Mucosa of rectum (tissue), 2 donors: ENCODE measurements at regions not wholly inside any gene's neighbourhood (a gene's known extent, or its start where the extent isn't known, plus 50 kb on each side); places are given as distances from the start of the nearest gene placed in this dataset.

Experiments used
- H3K27ac ChIP-seq, 2 donors: one replicate each; pipeline ENCODE4 v1.7.0; 2013; ENCODE audit warnings: inconsistent platforms in 2 of 2, low read depth in 2 of 2, low read length in 2 of 2
- H3K27me3 ChIP-seq, 2 donors: one replicate each; pipeline ENCODE4 v1.7.0; 2013; ENCODE audit warnings: low read length in 2 of 2; ENCODE audit not compliant: control insufficient read depth in 2 of 2, insufficient read depth in 2 of 2
- H3K36me3 ChIP-seq, 2 donors: one replicate each; pipeline ENCODE4 v1.7.0; 2013; ENCODE audit warnings: low read length in 2 of 2; ENCODE audit not compliant: control insufficient read depth in 2 of 2, insufficient read depth in 2 of 2
- H3K4me1 ChIP-seq, 2 donors: one replicate each; pipeline ENCODE4 v1.7.0; 2013; ENCODE audit warnings: low read length in 2 of 2, mild to moderate bottlenecking in 1 of 2; ENCODE audit not compliant: control insufficient read depth in 2 of 2, insufficient read depth in 2 of 2
- H3K4me3 ChIP-seq, 2 donors: one replicate each; pipeline ENCODE4 v1.7.0; 2013; ENCODE audit warnings: low read length in 2 of 2
- H3K9ac ChIP-seq, 2 donors: one replicate each; pipeline ENCODE4 v1.7.0; 2013; ENCODE audit warnings: low read length in 2 of 2, low read depth in 1 of 2, mild to moderate bottlenecking in 1 of 2
- H3K9me3 ChIP-seq, 2 donors: one replicate each; pipeline ENCODE4 v1.7.0; 2013; ENCODE audit warnings: low read length in 2 of 2; ENCODE audit not compliant: control insufficient read depth in 2 of 2
- donor health status: healthy.
- donor health status: Normal muscosa, but diverticular disease.

DNA sequence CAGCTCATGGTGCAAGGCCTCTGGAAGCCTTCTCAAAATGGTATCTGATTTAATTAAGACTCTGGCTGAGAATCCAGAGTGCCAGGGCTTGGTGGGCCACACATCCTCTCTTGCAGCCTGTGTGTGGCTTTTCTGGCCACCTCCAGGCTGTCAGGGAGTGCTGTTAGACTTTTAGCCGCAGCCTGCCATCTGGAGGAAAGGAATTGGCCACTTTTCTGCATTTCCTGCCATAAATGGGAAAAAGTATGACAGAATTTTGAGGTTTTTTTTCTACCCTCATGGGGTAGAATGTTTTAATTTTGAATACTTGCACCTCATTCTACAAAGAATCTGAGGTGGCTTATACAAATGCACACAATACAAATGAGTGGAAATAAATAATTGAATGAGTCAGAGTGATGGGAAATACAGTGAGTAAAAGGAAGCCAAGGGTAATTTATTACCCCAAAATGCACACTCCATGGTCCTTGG, 218.4 kb downstream of the ADAMTS15 start:
- no peaks in the 10 kb centered on the region for H3K36me3 ChIP-seq
- H3K4me1 ChIP-seq, result no peaks in the 10 kb centered on the region
- H3K4me3 ChIP-seq, result no peak overlapping the region
- H3K9me3 ChIP-seq, result no peaks in the 10 kb centered on the region
- H3K27me3 ChIP-seq, result no peaks in the 10 kb centered on the region
- no peak overlapping the region for H3K27ac ChIP-seq
- H3K9ac ChIP-seq, result no peak overlapping the region

DNA sequence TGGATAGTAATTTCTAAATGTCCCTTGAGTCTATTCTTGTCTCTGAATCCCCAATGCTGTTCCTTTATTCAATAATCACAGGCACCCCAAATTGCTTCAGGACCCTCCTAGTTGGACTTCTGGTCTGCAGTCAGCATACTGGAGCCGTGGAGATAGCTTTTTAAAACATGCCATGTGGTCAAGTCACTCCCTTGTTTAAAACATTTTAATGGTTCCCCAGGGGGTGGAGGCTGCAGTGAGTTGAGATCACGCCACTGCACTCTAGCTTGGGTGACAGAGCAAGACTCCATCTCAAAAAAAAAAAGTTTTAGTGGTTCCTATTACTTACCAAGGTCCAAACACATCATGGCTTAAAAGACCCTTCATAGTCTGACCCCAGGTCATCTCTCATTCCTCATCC, 220.3 kb downstream of the ADAMTS15 start:
- Histone ChIP-seq H3K27ac (no peak overlapping the region), H3K4me3 (no peak overlapping the region), H3K4me1 (no peaks in the 10 kb centered on the region), H3K9me3 (no peaks in the 10 kb centered on the region), H3K27me3 (no peaks in the 10 kb centered on the region), H3K36me3 (no peaks in the 10 kb centered on the region), H3K9ac (no peak overlapping the region)

DNA sequence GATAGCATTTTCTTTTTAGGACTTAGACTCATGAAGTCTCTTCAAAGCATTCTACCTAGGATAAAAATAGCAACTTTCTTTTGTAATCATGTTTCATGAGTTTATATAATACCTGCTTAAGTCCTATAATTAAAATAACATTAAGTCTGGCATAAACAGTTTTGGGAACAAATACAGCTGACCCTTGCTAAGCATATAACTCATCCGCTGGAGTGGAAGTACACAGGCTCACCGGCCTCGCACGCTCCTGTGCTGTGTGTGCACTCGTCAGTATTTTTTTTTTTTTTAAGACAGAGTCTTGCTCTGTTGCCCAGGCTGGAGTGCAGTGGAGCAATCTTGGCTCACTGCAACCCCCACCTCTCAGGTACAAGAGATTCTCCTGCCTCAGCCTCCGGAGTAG, 221.8 kb downstream of the ADAMTS15 start:
- Histone ChIP-seq H3K36me3 (no peaks in the 10 kb centered on the region), H3K9ac (no peak overlapping the region), H3K4me3 (no peak overlapping the region), H3K4me1 (no peaks in the 10 kb centered on the region), H3K27me3 (no peaks in the 10 kb centered on the region), H3K27ac (no peak overlapping the region), H3K9me3 (no peaks in the 10 kb centered on the region)

DNA sequence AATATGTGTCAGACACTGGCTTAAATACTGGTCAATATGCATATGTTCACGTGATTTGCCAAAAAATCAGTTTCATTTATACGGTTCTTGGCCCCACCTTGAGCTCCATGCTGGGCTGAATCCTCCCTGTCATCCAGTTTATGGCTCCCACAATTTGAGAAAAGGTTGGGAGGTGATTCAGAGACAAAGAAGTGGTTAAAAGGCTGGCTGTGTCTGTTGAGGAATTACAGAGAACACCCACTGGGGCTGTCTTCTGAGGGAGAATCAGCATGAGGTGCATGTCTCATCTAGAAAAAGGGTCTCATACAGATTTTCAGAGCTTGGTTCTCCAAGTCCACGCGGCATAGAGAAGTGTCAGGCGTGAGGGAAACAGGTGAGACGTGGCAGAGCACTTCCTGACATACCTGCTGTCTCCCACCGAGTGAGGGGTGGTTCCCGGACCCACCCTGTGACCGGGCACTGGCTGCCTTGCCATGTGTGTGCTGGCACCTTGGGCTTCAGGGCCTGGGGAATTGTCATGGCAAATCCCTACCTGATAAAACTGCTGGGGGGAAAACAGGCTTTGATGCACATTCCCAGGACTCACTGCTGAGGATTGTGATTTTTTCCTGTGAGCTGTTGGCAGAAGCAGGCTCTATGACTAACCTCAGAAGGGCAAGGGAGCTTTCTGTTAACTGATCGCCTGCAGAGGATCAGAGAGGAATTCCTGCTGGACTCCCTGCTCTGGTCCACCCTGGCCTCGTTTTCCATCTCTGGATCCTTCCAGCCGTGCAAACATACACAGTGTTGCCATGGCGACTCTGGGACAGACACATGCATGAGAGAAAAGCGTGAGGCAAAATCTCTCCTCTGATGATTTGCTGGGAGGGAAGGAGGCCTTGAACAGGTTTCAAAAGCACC, 223.6 kb downstream of the ADAMTS15 start:
- no peaks in the 10 kb centered on the region for H3K4me1 ChIP-seq

DNA sequence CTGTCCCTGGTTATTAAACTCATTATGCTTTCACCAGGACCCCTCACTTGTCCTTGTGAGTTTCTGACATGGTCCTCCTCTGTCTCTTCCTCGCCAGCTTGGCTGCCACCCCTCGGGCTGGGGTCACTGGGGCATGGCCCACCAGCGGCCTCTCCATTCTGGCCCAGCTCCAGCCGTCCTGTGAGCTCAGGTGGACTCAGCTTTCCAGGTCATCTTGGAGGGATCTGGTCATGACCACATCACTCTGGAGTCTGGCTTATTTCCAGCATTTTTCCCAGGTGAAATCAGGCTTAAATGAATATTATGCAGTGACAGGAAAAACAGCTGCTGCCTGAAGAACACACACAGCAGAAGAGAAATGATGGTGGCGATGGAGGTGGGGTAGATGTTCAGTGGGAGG, 224.5 kb downstream of the ADAMTS15 start:
- no peak overlapping the region for H3K4me3 ChIP-seq
- no peaks in the 10 kb centered on the region for H3K4me1 ChIP-seq
- H3K27ac ChIP-seq, result no peak overlapping the region
- no peaks in the 10 kb centered on the region for H3K9me3 ChIP-seq
- no peaks in the 10 kb centered on the region for H3K36me3 ChIP-seq
- H3K27me3 ChIP-seq, result no peaks in the 10 kb centered on the region
- H3K9ac ChIP-seq, result no peak overlapping the region

More for the DNA sequence above, 223.6 kb downstream of the ADAMTS15 start:
- Histone ChIP-seq H3K9me3 (no peaks in the 10 kb centered on the region), H3K4me3 (no peak overlapping the region), H3K27ac (peak overlapping the region in 1 of 2 donors; percentile 18), H3K36me3 (no peaks in the 10 kb centered on the region), H3K9ac (no peak overlapping the region), H3K27me3 (no peaks in the 10 kb centered on the region)

DNA sequence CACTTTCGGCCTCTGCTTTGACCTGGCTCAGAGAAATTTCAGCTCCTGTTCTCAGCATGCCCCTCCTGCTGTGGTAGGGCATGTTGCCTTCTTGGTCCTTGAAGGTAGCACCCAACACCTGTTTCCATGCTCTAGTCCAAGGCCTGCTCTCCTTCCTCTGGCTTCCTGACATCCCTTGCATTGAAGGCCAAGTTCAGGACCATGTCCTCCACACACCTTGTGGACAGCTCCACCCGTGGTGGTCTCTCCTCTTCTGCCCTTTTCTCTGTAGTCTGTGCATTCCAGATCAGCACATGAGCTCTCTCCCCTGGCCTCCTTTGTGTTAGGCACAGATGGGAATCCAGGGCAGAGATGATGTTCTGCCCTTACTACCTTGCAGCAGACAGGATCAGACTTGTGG, 225.3 kb downstream of the ADAMTS15 start:
- H3K4me1 ChIP-seq, result no peaks in the 10 kb centered on the region
- H3K27ac ChIP-seq, result no peak overlapping the region

DNA sequence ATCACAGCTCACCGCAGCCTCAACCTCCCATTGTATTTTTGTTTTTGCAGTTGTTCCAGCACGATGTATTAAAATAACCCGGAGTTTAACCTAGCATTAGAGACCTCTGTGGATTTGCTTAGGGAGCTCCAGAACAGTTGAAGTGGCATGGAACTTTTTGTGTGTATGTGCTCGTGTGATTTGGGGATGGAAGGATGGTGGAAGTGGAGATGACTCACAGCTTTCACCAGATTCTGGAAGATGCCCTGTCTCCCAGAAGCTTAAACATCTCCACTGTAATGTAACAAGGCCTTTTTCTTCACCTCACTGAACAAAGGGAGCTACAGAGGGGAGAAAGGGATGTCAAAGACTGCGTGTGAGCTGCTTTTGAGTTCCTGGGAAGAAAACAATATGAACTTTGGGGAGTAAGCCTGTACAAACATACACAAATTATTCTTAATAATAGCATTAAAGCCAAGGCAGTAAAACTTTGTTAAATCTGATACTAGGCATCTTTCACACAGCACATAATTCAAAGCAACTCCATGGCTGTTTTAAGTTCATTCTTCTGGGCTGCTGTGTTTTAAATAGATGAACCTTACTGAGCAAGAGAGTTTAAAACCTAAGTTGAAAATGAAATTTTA, 226.4 kb downstream of the ADAMTS15 start:
- Histone ChIP-seq H3K27me3 (no peaks in the 10 kb centered on the region), H3K9me3 (peaks cover 0 to 10% of the 10 kb centered on the region in 2 donors), H3K9ac (no peak overlapping the region), H3K4me3 (no peak overlapping the region), H3K4me1 (no peaks in the 10 kb centered on the region), H3K36me3 (no peaks in the 10 kb centered on the region), H3K27ac (no peak overlapping the region)

More for the DNA sequence above, 225.3 kb downstream of the ADAMTS15 start:
- Histone ChIP-seq H3K9ac (no peak overlapping the region), H3K9me3 (peaks cover 0 to 2% of the 10 kb centered on the region in 2 donors), H3K4me3 (no peak overlapping the region), H3K27me3 (no peaks in the 10 kb centered on the region), H3K36me3 (no peaks in the 10 kb centered on the region)

DNA sequence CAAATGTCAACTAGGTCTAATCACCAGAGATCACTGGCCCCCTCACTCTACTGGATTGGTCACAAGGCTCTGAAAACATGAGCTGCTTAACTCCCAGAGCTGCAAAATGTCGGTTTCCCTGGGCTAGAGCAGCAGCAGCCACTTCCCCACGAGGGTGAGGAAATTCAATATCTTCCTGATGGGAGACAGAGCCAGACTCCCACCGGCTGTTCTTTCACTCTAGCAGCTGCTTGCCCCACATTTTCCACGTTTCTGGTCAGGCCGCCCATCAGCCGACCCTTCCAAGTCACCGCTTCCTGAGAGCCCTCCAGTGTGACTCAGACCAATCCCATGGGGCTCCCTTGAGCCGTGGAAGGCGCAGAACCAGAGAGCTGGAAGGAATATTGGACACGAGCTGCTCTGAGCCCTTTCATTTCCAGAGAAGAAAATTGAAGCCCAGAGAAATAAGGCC, 227.0 kb downstream of the ADAMTS15 start:
- no peaks in the 10 kb centered on the region for H3K36me3 ChIP-seq
- H3K27me3 ChIP-seq, result no peaks in the 10 kb centered on the region
- H3K9ac ChIP-seq, result no peak overlapping the region
- H3K9me3 ChIP-seq, result peaks cover 0 to 10% of the 10 kb centered on the region in 2 donors
- no peak overlapping the region for H3K4me3 ChIP-seq
- no peaks in the 10 kb centered on the region for H3K4me1 ChIP-seq
- no peak overlapping the region for H3K27ac ChIP-seq

DNA sequence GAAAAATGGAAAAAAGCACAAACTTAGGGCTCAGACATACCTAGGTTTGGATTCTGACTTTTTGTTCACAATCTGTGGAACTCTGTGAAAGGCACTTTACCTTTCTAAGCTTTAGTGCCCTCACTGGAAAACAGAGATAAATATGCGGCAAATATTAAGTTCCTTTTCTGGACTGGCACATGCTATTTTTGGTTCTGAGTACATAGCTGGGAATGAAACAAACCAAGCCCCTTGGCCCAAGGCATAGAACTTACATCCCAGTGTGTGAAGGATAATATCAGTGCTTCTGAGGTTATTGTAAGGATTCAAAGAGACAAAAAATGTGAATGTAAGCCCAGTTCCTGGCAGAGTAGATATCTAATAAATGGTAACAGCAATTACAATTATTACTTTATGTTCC, 227.5 kb downstream of the ADAMTS15 start:
- H3K36me3 ChIP-seq, result no peaks in the 10 kb centered on the region
- H3K9me3 ChIP-seq, result peaks cover 0 to 14% of the 10 kb centered on the region in 2 donors
- no peak overlapping the region for H3K9ac ChIP-seq
- H3K4me3 ChIP-seq, result no peak overlapping the region
- H3K4me1 ChIP-seq, result no peaks in the 10 kb centered on the region
- no peak overlapping the region for H3K27ac ChIP-seq
- no peaks in the 10 kb centered on the region for H3K27me3 ChIP-seq

DNA sequence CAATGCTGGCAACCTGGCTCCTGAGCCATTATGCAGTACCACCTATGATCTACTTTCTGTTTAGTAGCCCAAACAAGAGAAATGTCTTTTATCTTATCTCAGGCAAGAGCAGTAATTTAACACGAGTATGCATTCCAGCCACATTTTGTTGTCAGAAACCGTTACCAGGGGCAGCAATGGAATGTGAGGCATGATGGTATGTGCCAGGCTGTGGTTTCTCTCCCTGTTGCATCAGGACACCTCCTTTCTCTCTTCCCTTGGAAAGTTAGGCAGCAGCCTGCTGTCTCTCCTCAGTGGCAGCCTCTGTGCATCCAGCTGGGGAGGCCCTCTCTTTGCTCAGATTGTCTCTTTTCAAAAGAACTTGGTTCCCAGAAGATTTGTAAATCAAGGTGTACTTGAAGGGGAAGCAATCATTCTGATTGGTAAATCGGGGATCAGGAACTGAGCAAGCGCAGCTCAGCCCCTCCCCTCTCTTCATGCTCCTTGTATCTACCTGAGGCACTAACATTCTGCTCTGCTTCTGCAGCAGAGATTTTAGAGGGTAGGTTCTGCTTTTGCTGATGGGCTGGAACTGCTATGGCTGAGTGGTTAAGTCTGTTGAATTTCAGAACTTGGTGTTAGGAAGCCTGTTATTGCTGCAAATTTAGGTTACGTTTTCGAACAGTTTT, 229.2 kb downstream of the ADAMTS15 start:
- Histone ChIP-seq H3K4me1 (no peaks in the 10 kb centered on the region), H3K27ac (no peak overlapping the region), H3K4me3 (no peak overlapping the region), H3K9ac (no peak overlapping the region), H3K36me3 (no peaks in the 10 kb centered on the region), H3K27me3 (no peaks in the 10 kb centered on the region), H3K9me3 (peaks cover 0 to 14% of the 10 kb centered on the region in 2 donors)
